Calu3 (cell line): ENCODE measurements at regions not wholly inside any gene's neighbourhood (a gene's known extent, or its start where the extent isn't known, plus 50 kb on each side); places are given as distances from the start of the nearest gene placed in this dataset.

Experiments used
- BruUV-seq: library from RNA; stranded (reverse); fragments of 400-500 nt; replicated peaks from 2 replicates; lab custom pipeline; 2021; lab: Mats Ljungman, UMichigan
- CTCF ChIA-PET: fragments of 300-600 bp; sonication (Branson Sonifier 250); formaldehyde crosslinking; loops from one replicate; lab custom pipeline; 2022; ENCODE audit warnings: antibody characterized with exemption; lab: Charles Lee
- DNase-seq: peaks from one replicate; pipeline ENCODE4 v3.0.0; 2022
- H3K27ac Mint-ChIP-seq: one replicate; pipeline ENCODE4 v1.8.0; 2022; ENCODE audit warnings: mixed read lengths; ENCODE audit not compliant: unreplicated experiment
- H3K27me3 Mint-ChIP-seq: one replicate; pipeline ENCODE4 v1.8.0; 2022; ENCODE audit warnings: mixed read lengths; ENCODE audit not compliant: unreplicated experiment
- H3K36me3 Mint-ChIP-seq: one replicate; pipeline ENCODE4 v1.8.0; 2022; ENCODE audit warnings: mild to moderate bottlenecking, moderate library complexity, mixed read lengths; ENCODE audit not compliant: insufficient read depth, unreplicated experiment
- H3K4me1 Mint-ChIP-seq: one replicate; pipeline ENCODE4 v1.8.0; 2022; ENCODE audit warnings: mild to moderate bottlenecking, low read depth, mixed read lengths; ENCODE audit not compliant: unreplicated experiment
- H3K4me3 Mint-ChIP-seq: one replicate; pipeline ENCODE4 v1.8.0; 2022; ENCODE audit warnings: mild to moderate bottlenecking, low read depth, moderate library complexity, mixed read lengths; ENCODE audit not compliant: unreplicated experiment
- H3K9me3 Mint-ChIP-seq: one replicate; pipeline ENCODE4 v1.8.0; 2022; ENCODE audit warnings: low read depth, mixed read lengths; ENCODE audit not compliant: unreplicated experiment
- CTCF ChIP-seq: fragments of 200-600 bp; IDR thresholded peaks from one replicate; pipeline ENCODE4 v1.8.0; 2022; ENCODE audit warnings: antibody characterized with exemption; ENCODE audit not compliant: unreplicated experiment
- intact Hi-C: fragments of 100-400 bp; cut with micrococcal nuclease; formaldehyde crosslinking; loops from one replicate; pipeline ENCODE4 v1.10.0; 2022; ENCODE audit not compliant: unreplicated experiment

- no peak for TF ChIP-seq CTCF
- H3K27ac Mint-ChIP-seq = no peak overlapping the region
- H3K4me3 Mint-ChIP-seq = no peak overlapping the region
- H3K4me1 Mint-ChIP-seq = no peaks in the 10 kb centered on the region
- no TSS peak for BruUV-seq
- intact Hi-C loops = no loop called here
- no peaks in the 10 kb centered on the region for H3K9me3 Mint-ChIP-seq
- H3K36me3 Mint-ChIP-seq = no peaks in the 10 kb centered on the region
- DNase-seq = no peak
- CTCF ChIA-PET = no interaction called here
- H3K27me3 Mint-ChIP-seq = no peaks in the 10 kb centered on the region
Measured at GRCh38 chr10:83037653-83038052, 1101.7 kb upstream of the GHITM start.

- intact Hi-C loops = no loop called here
- H3K9me3 Mint-ChIP-seq = no peaks in the 10 kb centered on the region
- H3K27me3 Mint-ChIP-seq = no peaks in the 10 kb centered on the region
- no peaks in the 10 kb centered on the region for H3K4me1 Mint-ChIP-seq
- H3K36me3 Mint-ChIP-seq = no peaks in the 10 kb centered on the region
- H3K27ac Mint-ChIP-seq = no peak overlapping the region
- no peak for TF ChIP-seq CTCF
- no peak for DNase-seq
- no peak overlapping the region for H3K4me3 Mint-ChIP-seq
- BruUV-seq = no TSS peak
- CTCF ChIA-PET = no interaction called here
Measured at GRCh38 chr10:83038631-83039030, 1100.7 kb upstream of the GHITM start.

GRCh38 chr10:83045731-83046130 is 1093.6 kb upstream of the GHITM start:
- Mint-ChIP-seq H3K36me3 (peaks cover 5% of the 10 kb centered on the region), H3K9me3 (no peaks in the 10 kb centered on the region), H3K27me3 (no peaks in the 10 kb centered on the region), H3K4me1 (no peaks in the 10 kb centered on the region), H3K27ac (no peak overlapping the region), H3K4me3 (no peak overlapping the region)
- DNase-seq = no peak
- CTCF ChIA-PET = no interaction called here
- no peak for TF ChIP-seq CTCF
- intact Hi-C loops = no loop called here
- no TSS peak for BruUV-seq

- Mint-ChIP-seq H3K9me3 (no peaks in the 10 kb centered on the region), H3K36me3 (no peaks in the 10 kb centered on the region), H3K27me3 (no peaks in the 10 kb centered on the region), H3K27ac (no peak overlapping the region), H3K4me1 (no peaks in the 10 kb centered on the region), H3K4me3 (no peak overlapping the region)
- DNase-seq = no peak
- BruUV-seq = no TSS peak
- CTCF ChIA-PET = no interaction called here
- no peak for TF ChIP-seq CTCF
- intact Hi-C loops = no loop called here
Measured at GRCh38 chr10:83050815-83051214, 1088.5 kb upstream of the GHITM start.

- no peak for DNase-seq
- H3K4me3 Mint-ChIP-seq = no peak overlapping the region
- no peak for TF ChIP-seq CTCF
- H3K27ac Mint-ChIP-seq = no peak overlapping the region
- H3K4me1 Mint-ChIP-seq = no peaks in the 10 kb centered on the region
- intact Hi-C loops = no loop called here
- no peaks in the 10 kb centered on the region for H3K27me3 Mint-ChIP-seq
- H3K9me3 Mint-ChIP-seq = peaks cover 3% of the 10 kb centered on the region
- BruUV-seq = no TSS peak
- CTCF ChIA-PET = no interaction called here
- no peaks in the 10 kb centered on the region for H3K36me3 Mint-ChIP-seq
Measured at GRCh38 chr10:83062871-83063270, 1076.4 kb upstream of the GHITM start.
